K562 (cell line): ENCODE measurements at regions not wholly inside any gene's neighbourhood (a gene's known extent, or its start where the extent isn't known, plus 50 kb on each side); places are given as distances from the start of the nearest gene placed in this dataset.

ENCODE experiments used
- ATAC-seq: fragments of 200-7000 bp; cut with Tn5 transposase; 3 replicates; pipeline ENCODE4 v1.9.1; 2020; ENCODE audit warnings: moderate library complexity
- BruUV-seq: library from RNA; stranded (reverse); fragments of 400-500 nt; replicated peaks from 2 replicates; lab custom pipeline; 2021; lab: Mats Ljungman, UMichigan
- CTCF ChIA-PET: fragments of 300-600 bp; formaldehyde crosslinking; extraction: SDS; loops from one replicate; lab custom pipeline; 2021; ENCODE audit warnings: low intra/inter-chr PET ratio; lab: Yijun Ruan, JAX
- POLR2A ChIA-PET: fragments of 300-600, 350-650 bp; sonication (Branson Sonifier 250); formaldehyde crosslinking; extraction: SDS; loops from one replicate; lab custom pipeline; 2021; ENCODE audit warnings: antibody characterized with exemption, inconsistent platforms; lab: Yijun Ruan, JAX
- DNase-seq, 4 experiments: peaks; one replicate each; pipeline versions ENCODE4 v3.0.0 to v3.0.0-alpha.2; 2011 to 2018; ENCODE audit warnings: low spot score in 3 of 4, mixed read lengths in 3 of 4; ENCODE audit errors: extremely low read depth in 1 of 4
- FAIRE-seq: peaks from 2 replicates; lab custom pipeline; 2011; peaks lifted over from hg19 to GRCh38; lab: Jason Lieb, UNC
- H2AFZ ChIP-seq: 2 replicates; pipeline ENCODE4 v1.6.0; 2011; ENCODE audit warnings: low read depth, low read length, control low read depth, inconsistent platforms
- H3K27ac ChIP-seq: fragments of 200-600 bp; 3 replicates; pipeline ENCODE4 v1.8.0; 2011; ENCODE audit warnings: low read depth, mild to moderate bottlenecking, control low read depth, inconsistent platforms, low read length, moderate library complexity, mixed read lengths; ENCODE audit errors: extremely low read depth
- H3K27me3 ChIP-seq, 2 experiments: fragments of 300-600 bp in 1 of 2; 2 replicates in 1 of 2; 3 replicates in 1 of 2; pipeline versions ENCODE4 v1.6.0 to v1.8.0; 2011; ENCODE audit warnings: inconsistent platforms in 2 of 2, low read length in 2 of 2, mild to moderate bottlenecking in 1 of 2, mixed read lengths in 1 of 2, moderate library complexity in 1 of 2; ENCODE audit not compliant: control insufficient read depth in 2 of 2, insufficient read depth in 2 of 2
- H3K36me3 ChIP-seq: fragments of 300-600 bp; 3 replicates; pipeline ENCODE4 v1.8.0; 2011; ENCODE audit warnings: mild to moderate bottlenecking, low read length, inconsistent platforms; ENCODE audit not compliant: control insufficient read depth, insufficient read depth
- H3K4me1 ChIP-seq, 2 experiments: fragments of 200-600 bp in 1 of 2; replicated peaks in 1 of 2; 2 replicates in 1 of 2; 3 replicates in 1 of 2; pipeline versions ENCODE4 v1.5.1 to v1.8.0; 2011; ENCODE audit warnings: inconsistent platforms in 2 of 2, low read length in 2 of 2, mild to moderate bottlenecking in 1 of 2, mixed read lengths in 1 of 2, moderate library complexity in 1 of 2; ENCODE audit not compliant: control insufficient read depth in 2 of 2, insufficient read depth in 2 of 2
- H3K4me2 ChIP-seq: 2 replicates; pipeline ENCODE4 v1.6.1; 2011; ENCODE audit warnings: low read length, control low read depth, inconsistent platforms, mixed read lengths; ENCODE audit not compliant: insufficient read depth
- H3K4me3 ChIP-seq: fragments of 200-600 bp; sonication (generic), shearing (Covaris generic); 2 replicates; pipeline ENCODE4 v1.5.1; 2016; ENCODE audit warnings: control low read depth, inconsistent platforms
- H3K79me2 ChIP-seq: fragments of 200-600 bp; 3 replicates; pipeline ENCODE4 v1.8.0; 2011; ENCODE audit warnings: low read length, inconsistent platforms; ENCODE audit not compliant: control insufficient read depth, insufficient read depth
- H3K9ac ChIP-seq, 2 experiments: 2 replicates each; pipeline versions ENCODE4 v1.6.0 to v1.6.1; 2011; ENCODE audit warnings: low read depth in 2 of 2, low read length in 2 of 2, control low read depth in 1 of 2, inconsistent platforms in 1 of 2, mild to moderate bottlenecking in 1 of 2, mixed read lengths in 1 of 2; ENCODE audit not compliant: insufficient read depth in 1 of 2
- H3K9me1 ChIP-seq: one replicate; pipeline ENCODE4 v1.6.0; 2011; ENCODE audit warnings: inconsistent platforms, mild to moderate bottlenecking, low read length, moderate library complexity; ENCODE audit not compliant: control insufficient read depth, insufficient read depth
- H3K9me3 ChIP-seq: replicated peaks from 2 replicates; pipeline ENCODE4 v1.5.1; 2011; ENCODE audit warnings: low read depth, low read length, inconsistent platforms; ENCODE audit not compliant: control insufficient read depth, insufficient read depth
- H4K20me1 ChIP-seq: replicated peaks from 2 replicates; pipeline ENCODE4 v1.6.1; 2011; ENCODE audit warnings: low read length, inconsistent platforms, mixed read lengths; ENCODE audit not compliant: control insufficient read depth, insufficient read depth
- ATF1 ChIP-seq, 2 experiments: fragments of 450-650 bp in 1 of 2; IDR thresholded peaks; 2 replicates each; pipeline ENCODE4 v1.6.1; 2016; ENCODE audit warnings: missing compliant biosample characterization in 1 of 2, missing genetic modification characterization in 1 of 2
- BCOR ChIP-seq: fragments of 450-650 bp; IDR thresholded peaks from 2 replicates; pipeline ENCODE4 v1.6.1; 2016
- BRCA1 ChIP-seq, 2 experiments: fragments of 450-650 bp in 1 of 2; sonication (generic) in 1 of 2; formaldehyde crosslinking in 1 of 2; IDR thresholded peaks; 2 replicates each; pipeline versions ENCODE4 v1.5.0 to v1.6.1; 2017 to 2020; ENCODE audit warnings: mild to moderate bottlenecking in 1 of 2, missing genetic modification reagents in 1 of 2
- CBFA2T3 ChIP-seq: fragments of 450-650 bp; IDR thresholded peaks from 2 replicates; pipeline ENCODE4 v1.6.1; 2017
- E2F1 ChIP-seq: sonication (generic); formaldehyde crosslinking; IDR thresholded peaks from 2 replicates; pipeline ENCODE4 v1.8.1; 2023; ENCODE audit warnings: mild to moderate bottlenecking, missing genetic modification reagents, moderate library complexity
- ELK1 ChIP-seq: sonication (generic); formaldehyde crosslinking; IDR thresholded peaks from 2 replicates; pipeline ENCODE4 v1.8.1; 2022; ENCODE audit warnings: missing genetic modification reagents
- HEY1 ChIP-seq: fragments of 250-450 bp; sonication (Bioruptor Pico); IDR thresholded peaks from 2 replicates; pipeline ENCODE4 v1.5.0; 2020; ENCODE audit warnings: mild to moderate bottlenecking, moderate library complexity, borderline replicate concordance
- HIVEP1 ChIP-seq: fragments of 250-450 bp; sonication (Bioruptor Pico); IDR thresholded peaks from 2 replicates; pipeline ENCODE4 v1.4.0; 2020; ENCODE audit warnings: mild to moderate bottlenecking
- HNRNPK ChIP-seq: fragments of 200-400 bp; formaldehyde crosslinking; IDR thresholded peaks from one replicate; pipeline ENCODE4 v1.6.1; 2018; ENCODE audit warnings: mild to moderate bottlenecking, low read depth, low read length; ENCODE audit not compliant: poor library complexity, severe bottlenecking
- NCOA2 ChIP-seq, 2 experiments: fragments of 450-650 bp; IDR thresholded peaks; 2 replicates each; pipeline ENCODE4 v1.6.1; 2018; ENCODE audit warnings: mild to moderate bottlenecking in 2 of 2, moderate library complexity in 1 of 2; ENCODE audit not compliant: partially characterized antibody in 2 of 2
- PTTG1 ChIP-seq: fragments of 450-650 bp; IDR thresholded peaks from 2 replicates; pipeline ENCODE4 v1.6.1; 2016; ENCODE audit warnings: low read depth, mild to moderate bottlenecking, missing genetic modification characterization, missing compliant biosample characterization
- RFX1 ChIP-seq: fragments of 450-650 bp; IDR thresholded peaks from 2 replicates; pipeline ENCODE4 v1.6.1; 2016; ENCODE audit warnings: mild to moderate bottlenecking, moderate library complexity
- ZNF316 ChIP-seq: fragments of 450-650 bp; IDR thresholded peaks from 2 replicates; pipeline ENCODE4 v1.6.1; 2016
- WGBS: fragments of 100-300 bp; shearing (Covaris generic); methylation state at CpG from one replicate; pipeline ENCODE4 v1.1.6; 2016; ENCODE audit warnings: low coverage, mixed read lengths; ENCODE audit not compliant: insufficient coverage; ENCODE audit errors: missing lambda C conversion rate; 5-methylcytosine and 5-hydroxymethylcytosine counted together
- in situ Hi-C: fragments of 300-500 bp; cut with MboI; formaldehyde crosslinking; loops from 4 replicates; pipeline ENCODE4 v1.15.0; 2018; ENCODE audit warnings: inconsistent platforms, mixed read lengths
- intact Hi-C: fragments of 100-400 bp; cut with micrococcal nuclease; formaldehyde crosslinking; loops from 2 replicates; pipeline ENCODE4 v1.14.2; 2022
- TF ChIP-seq, protein P1 (sequence below): conservative IDR thresholded peaks from 2 replicates; pipeline ENCODE4 v1.6.1; 2011; ENCODE audit warnings: low read depth, mild to moderate bottlenecking, low read length; ENCODE audit not compliant: control insufficient read depth

DNA sequence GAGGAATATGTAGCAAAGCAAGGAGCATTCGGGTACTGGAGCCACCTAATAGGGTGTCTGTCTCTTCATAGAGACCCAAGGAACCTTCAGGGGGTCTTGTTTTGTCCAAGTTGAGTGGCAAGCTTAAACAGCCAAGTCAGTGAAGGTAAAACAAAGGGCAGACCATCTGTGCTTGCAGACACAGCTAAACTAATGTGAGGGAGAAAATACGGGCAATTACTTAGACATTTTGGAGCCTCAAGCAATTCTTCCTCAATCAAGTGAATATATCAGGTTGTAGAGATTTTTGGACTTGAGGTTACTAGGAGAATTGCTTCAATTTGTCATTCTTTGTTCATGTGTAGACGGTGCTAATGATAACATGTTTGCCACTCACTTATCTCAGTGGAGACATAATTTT is 148.2 kb upstream of the ARHGAP20 start:
- H2AFZ ChIP-seq = no peak overlapping the region
- H3K4me1 ChIP-seq = no peaks in the 10 kb centered on the region
- no peaks in the 10 kb centered on the region for H3K9me1 ChIP-seq
- H3K27ac ChIP-seq = no peak overlapping the region
- TF ChIP-seq NCOA2 (IDR thresholded peaks at IDR 0.05; ENCODE audit: partially characterized antibody in 2 of 2) (no peak), BRCA1 (IDR thresholded peaks at IDR 0.05) (no peak), BRCA1 (CRISPR knock-in tag; IDR thresholded peaks at IDR 0.05) (no peak), HEY1 (no peak), ZNF316 (no peak), ATF1 (CRISPR knock-in tag; IDR thresholded peaks at IDR 0.05) (no peak), ATF1 (tag; IDR thresholded peaks at IDR 0.05) (no peak), PTTG1 (no peak), RFX1 (no peak), BCOR (no peak)
- in situ Hi-C loops = no loop called here
- no peak overlapping the region for H3K4me2 ChIP-seq
- H3K4me3 ChIP-seq = no peak overlapping the region
- no peaks in the 10 kb centered on the region for H4K20me1 ChIP-seq
- 2% methylated on average over 3 of the region's 3 CpGs for WGBS
- no peaks in the 10 kb centered on the region for H3K79me2 ChIP-seq
- intact Hi-C loops = no loop called here
- no peaks in the 10 kb centered on the region for H3K27me3 ChIP-seq
- no peak for FAIRE-seq
- BruUV-seq = no TSS peak
- ATAC-seq = no peak
- CTCF ChIA-PET = no interaction called here
- H3K9me3 ChIP-seq = no peaks in the 10 kb centered on the region; the same call in 1 of the 2 replicates
- H3K9ac ChIP-seq = no peak overlapping the region
- H3K36me3 ChIP-seq = no peaks in the 10 kb centered on the region
- no peak for DNase-seq
- POLR2A ChIA-PET = no interaction called here

- no TSS peak for BruUV-seq
- Histone ChIP-seq H4K20me1 (no peaks in the 10 kb centered on the region), H3K9ac (no peak overlapping the region), H3K4me1 (no peaks in the 10 kb centered on the region), H2AFZ (no peak overlapping the region), H3K27me3 (no peaks in the 10 kb centered on the region), H3K79me2 (no peaks in the 10 kb centered on the region), H3K9me1 (no peaks in the 10 kb centered on the region), H3K36me3 (no peaks in the 10 kb centered on the region), H3K4me3 (no peak overlapping the region), H3K27ac (no peak overlapping the region), H3K9me3 (no peaks in the 10 kb centered on the region; the same call in 1 of the 2 replicates), H3K4me2 (no peak overlapping the region)
- DNase-seq (no peak), ATAC-seq (no peak), FAIRE-seq (no peak)
- ChIA-PET CTCF (no interaction called here), POLR2A (no interaction called here)
- 14% methylated on average over 6 of the region's 6 CpGs for WGBS
- in situ Hi-C loops = no loop called here
- intact Hi-C loops = no loop called here
- TF ChIP-seq, protein P1, sequence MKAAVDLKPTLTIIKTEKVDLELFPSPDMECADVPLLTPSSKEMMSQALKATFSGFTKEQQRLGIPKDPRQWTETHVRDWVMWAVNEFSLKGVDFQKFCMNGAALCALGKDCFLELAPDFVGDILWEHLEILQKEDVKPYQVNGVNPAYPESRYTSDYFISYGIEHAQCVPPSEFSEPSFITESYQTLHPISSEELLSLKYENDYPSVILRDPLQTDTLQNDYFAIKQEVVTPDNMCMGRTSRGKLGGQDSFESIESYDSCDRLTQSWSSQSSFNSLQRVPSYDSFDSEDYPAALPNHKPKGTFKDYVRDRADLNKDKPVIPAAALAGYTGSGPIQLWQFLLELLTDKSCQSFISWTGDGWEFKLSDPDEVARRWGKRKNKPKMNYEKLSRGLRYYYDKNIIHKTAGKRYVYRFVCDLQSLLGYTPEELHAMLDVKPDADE = no peak
- TF ChIP-seq ELK1 (CRISPR knock-in tag) = no peak
- no peak for TF ChIP-seq CBFA2T3
- TF ChIP-seq E2F1 = no peak
- TF ChIP-seq HIVEP1 (CRISPR knock-in tag) = no peak
- no peak for TF ChIP-seq HNRNPK
Measured at GRCh38 chr11:110859998-110860397, 147.8 kb upstream of the ARHGAP20 start.
